Osteocyte (in vitro differentiated cells): ENCODE measurements at regions not wholly inside any gene's neighbourhood (a gene's known extent, or its start where the extent isn't known, plus 50 kb on each side); places are given as distances from the start of the nearest gene placed in this dataset.
A peak's percentile ranks its signal among the peaks of the same experiment; 100 is the strongest.
"Not testable (repeated sequence)": the region's sequence is repeated elsewhere in the genome, so short reads cannot be mapped to it uniquely, and the experiment has no call there.

ENCODE experiments used
- DNase-seq: peaks from one replicate; pipeline ENCODE4 v3.0.0; 2021; ENCODE audit warnings: mixed read lengths; ENCODE audit not compliant: unreplicated experiment; ENCODE audit errors: extremely low spot score
- H3K27ac Mint-ChIP-seq: one replicate; pipeline ENCODE4 v1.8.0; 2021; ENCODE audit warnings: mild to moderate bottlenecking, mixed read lengths; ENCODE audit not compliant: unreplicated experiment
- H3K27me3 Mint-ChIP-seq: one replicate; pipeline ENCODE4 v1.8.0; 2021; ENCODE audit warnings: mixed read lengths; ENCODE audit not compliant: unreplicated experiment
- H3K36me3 Mint-ChIP-seq: one replicate; pipeline ENCODE4 v1.8.0; 2021; ENCODE audit warnings: mixed read lengths; ENCODE audit not compliant: unreplicated experiment
- H3K4me1 Mint-ChIP-seq: one replicate; pipeline ENCODE4 v1.8.0; 2021; ENCODE audit warnings: mixed read lengths; ENCODE audit not compliant: unreplicated experiment
- H3K4me3 Mint-ChIP-seq: one replicate; pipeline ENCODE4 v1.8.0; 2021; ENCODE audit warnings: mild to moderate bottlenecking, moderate library complexity, mixed read lengths; ENCODE audit not compliant: unreplicated experiment
- H3K9me3 Mint-ChIP-seq: one replicate; pipeline ENCODE4 v1.8.0; 2021; ENCODE audit warnings: mixed read lengths; ENCODE audit not compliant: unreplicated experiment
- CTCF ChIP-seq: fragments of 200-600 bp; sonication (generic); IDR thresholded peaks from 2 replicates; pipeline ENCODE4 v1.5.0; 2021; ENCODE audit warnings: antibody characterized with exemption, mild to moderate bottlenecking, moderate library complexity

- Mint-ChIP-seq H3K4me3 (no peak overlapping the region), H3K4me1 (no peaks in the 10 kb centered on the region), H3K36me3 (no peaks in the 10 kb centered on the region)
Observed at GRCh38 chrX:121558886-121559285, 511.5 kb downstream of the GLUD2 start.

GRCh38 chrX:121562616-121563015 lies 515.2 kb downstream of the GLUD2 start:
- no peak for TF ChIP-seq CTCF
- peaks cover 5% of the 10 kb centered on the region for H3K9me3 Mint-ChIP-seq
- no peaks in the 10 kb centered on the region for H3K36me3 Mint-ChIP-seq
- no peak overlapping the region for H3K4me3 Mint-ChIP-seq
- H3K27me3 Mint-ChIP-seq: peaks cover 3% of the 10 kb centered on the region
- DNase-seq: no peak
- H3K27ac Mint-ChIP-seq: no peak overlapping the region
- H3K4me1 Mint-ChIP-seq: no peaks in the 10 kb centered on the region

More at GRCh38 chrX:121558886-121559285, 511.5 kb downstream of the GLUD2 start:
- Mint-ChIP-seq H3K27me3 (peaks cover 6% of the 10 kb centered on the region), H3K9me3 (peaks cover 2% of the 10 kb centered on the region), H3K27ac (no peak overlapping the region)
- no peak for TF ChIP-seq CTCF
- no peak for DNase-seq

- peaks cover 3% of the 10 kb centered on the region for H3K27me3 Mint-ChIP-seq
- no peaks in the 10 kb centered on the region for H3K36me3 Mint-ChIP-seq
- no peaks in the 10 kb centered on the region for H3K4me1 Mint-ChIP-seq
Observed at GRCh38 chrX:121569609-121570008, 522.2 kb downstream of the GLUD2 start.

DNA sequence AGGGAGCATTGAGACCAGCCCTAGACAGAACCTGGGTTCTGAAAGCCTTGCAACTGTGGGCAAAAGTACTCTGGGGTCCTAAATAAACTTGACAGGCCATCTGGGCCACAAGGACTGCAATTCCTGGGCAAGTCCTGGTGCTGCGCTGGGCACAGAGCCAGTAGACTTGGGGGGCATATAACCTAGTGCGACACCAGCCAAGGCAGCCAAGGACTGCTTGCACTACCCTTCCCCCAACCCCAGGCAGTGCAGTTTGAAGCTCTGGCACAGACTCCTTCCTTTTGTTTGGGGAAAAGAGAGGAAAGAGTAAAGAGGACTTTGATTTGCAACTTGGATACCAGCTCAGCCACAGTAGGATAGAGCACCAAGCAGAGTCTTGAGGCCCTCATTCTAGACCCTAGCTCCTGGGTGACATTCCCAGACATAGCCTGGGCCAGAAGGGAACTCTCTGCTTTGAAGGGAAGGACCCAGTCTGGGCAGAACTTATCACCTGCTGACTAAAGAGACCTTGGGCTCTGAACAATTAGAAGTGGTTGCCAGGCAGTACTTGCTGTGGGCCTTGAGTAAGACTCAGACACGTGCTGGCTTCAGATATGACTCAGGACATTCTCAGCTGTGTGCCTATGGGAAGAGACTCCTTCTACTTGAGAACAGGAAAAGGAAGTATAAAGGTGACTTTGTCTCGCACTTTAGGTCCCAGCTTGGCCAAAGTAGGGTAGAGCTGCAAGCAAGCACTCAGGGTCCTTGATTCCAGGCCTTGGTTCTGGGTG lies 522.8 kb downstream of the GLUD2 start:
- H3K4me3 Mint-ChIP-seq: no peak overlapping the region
- no peaks in the 10 kb centered on the region for H3K36me3 Mint-ChIP-seq
- H3K9me3 Mint-ChIP-seq: peaks cover 12% of the 10 kb centered on the region
- no peak overlapping the region for H3K27ac Mint-ChIP-seq
- no peaks in the 10 kb centered on the region for H3K4me1 Mint-ChIP-seq
- TF ChIP-seq CTCF: no peak
- H3K27me3 Mint-ChIP-seq: peaks cover 3% of the 10 kb centered on the region
- DNase-seq: no peak

More at GRCh38 chrX:121569609-121570008, 522.2 kb downstream of the GLUD2 start:
- H3K9me3 Mint-ChIP-seq: peaks cover 12% of the 10 kb centered on the region
- no peak for TF ChIP-seq CTCF
- H3K27ac Mint-ChIP-seq: no peak overlapping the region
- no peak for DNase-seq
- H3K4me3 Mint-ChIP-seq: no peak overlapping the region

GRCh38 chrX:121571333-121571732 lies 523.9 kb downstream of the GLUD2 start:
- peaks cover 6% of the 10 kb centered on the region for H3K9me3 Mint-ChIP-seq
- H3K27me3 Mint-ChIP-seq: peaks cover 3% of the 10 kb centered on the region
- TF ChIP-seq CTCF: peak; percentile 23
- no peak for DNase-seq
- no peaks in the 10 kb centered on the region for H3K36me3 Mint-ChIP-seq
- no peaks in the 10 kb centered on the region for H3K4me1 Mint-ChIP-seq
- no peak overlapping the region for H3K4me3 Mint-ChIP-seq
- H3K27ac Mint-ChIP-seq: no peak overlapping the region

- not testable (repeated sequence) for H3K4me1 Mint-ChIP-seq, DNase-seq, H3K27me3 Mint-ChIP-seq, H3K9me3 Mint-ChIP-seq, H3K36me3 Mint-ChIP-seq, H3K27ac Mint-ChIP-seq, H3K4me3 Mint-ChIP-seq
Observed at GRCh38 chrX:121574384-121574783, 527.0 kb downstream of the GLUD2 start.
